ENCODE measurements at regions not wholly inside any gene's neighbourhood (a gene's known extent, or its start where the extent isn't known, plus 50 kb on each side); places are given as distances from the start of the nearest gene placed in this dataset.

DNA sequence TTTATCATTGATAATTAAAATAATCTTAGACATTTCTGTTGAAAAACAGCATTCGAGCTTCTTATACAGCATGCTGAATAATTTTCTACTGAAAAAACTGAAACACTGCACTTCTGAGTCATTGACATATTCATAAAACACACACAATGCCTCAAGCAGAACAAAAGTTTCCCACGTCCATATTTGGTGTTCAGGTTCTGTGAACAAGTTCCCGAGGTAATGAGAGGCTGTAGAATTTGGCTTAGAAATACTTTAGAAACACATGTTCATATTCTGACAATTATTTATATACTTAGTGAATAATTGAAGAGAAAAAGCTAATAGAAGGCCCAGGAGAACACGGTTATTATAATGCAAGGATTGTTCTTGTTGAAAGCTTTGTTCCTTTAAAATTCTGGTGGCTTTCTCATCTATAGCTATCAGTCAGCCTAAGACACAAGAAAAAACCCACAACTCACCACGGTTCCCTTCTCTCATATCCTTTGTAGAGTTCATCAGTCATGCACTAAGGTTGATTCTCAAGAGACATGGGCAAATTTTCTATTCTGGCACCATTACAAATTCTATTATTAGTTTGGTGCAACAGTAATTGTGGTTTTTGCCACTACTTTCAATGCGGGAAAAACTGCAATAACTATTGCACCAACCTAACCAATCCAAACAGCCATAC, 194.4 kb downstream of the TMX3 start:
- no peak for DNase-seq

DNA sequence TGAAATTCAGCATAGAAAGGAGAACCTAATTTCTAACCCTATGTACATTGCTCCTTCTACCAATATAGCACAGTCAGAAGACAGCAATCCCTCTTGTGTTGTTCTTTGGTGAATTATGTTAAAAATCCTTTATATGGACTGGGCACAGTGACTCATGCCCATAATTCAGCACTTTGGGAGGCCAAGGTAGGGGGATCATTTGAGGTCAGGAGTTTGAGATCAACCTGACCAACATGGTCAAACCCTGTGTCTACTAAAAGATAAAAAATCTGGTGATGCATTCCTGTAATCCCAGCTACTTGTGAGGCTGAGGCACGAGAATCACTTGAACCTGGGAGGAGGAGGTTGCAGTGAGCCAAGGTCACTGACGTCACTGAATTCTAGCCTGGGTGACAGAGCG, 195.6 kb downstream of the TMX3 start:
- DNase-seq, result no peak

DNA sequence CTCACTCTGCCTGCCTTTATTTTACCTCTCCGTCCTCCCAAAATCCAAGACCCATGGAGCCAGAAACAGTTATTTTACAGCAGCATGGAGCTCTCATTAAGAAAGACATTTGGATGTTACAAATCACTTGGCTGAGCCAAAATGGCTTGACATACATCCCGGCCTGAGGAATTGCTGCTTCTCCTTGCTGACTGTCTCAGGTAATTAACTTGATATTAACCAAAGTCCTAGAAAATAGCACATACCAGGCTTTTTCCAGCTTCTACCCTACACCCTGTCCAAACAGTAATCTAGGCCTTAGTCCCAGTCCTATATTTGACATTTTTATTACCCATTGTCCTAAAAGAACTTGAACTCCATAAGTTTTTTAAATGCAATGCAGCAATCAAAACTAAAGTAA, 205.0 kb downstream of the TMX3 start:
- DNase-seq, result no peak

DNA sequence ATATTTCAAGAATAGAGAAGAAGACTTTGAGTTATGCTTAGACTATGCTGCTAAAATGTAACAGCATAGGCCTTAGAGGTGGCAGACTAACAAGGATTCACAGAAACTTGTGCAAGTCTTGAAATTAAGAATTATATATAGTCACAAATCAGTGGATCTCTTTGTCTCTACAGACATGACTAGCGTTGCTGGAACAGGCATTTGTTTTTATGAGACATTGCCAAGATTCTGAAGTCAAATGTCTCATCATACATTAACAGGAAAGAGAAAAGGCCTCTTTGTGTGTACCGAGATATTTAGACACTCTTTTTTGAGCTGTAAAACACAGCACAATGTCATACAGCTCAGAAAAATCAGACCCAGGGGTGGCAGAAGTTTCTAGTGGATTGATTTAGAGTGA, 207.1 kb downstream of the TMX3 start:
- DNase-seq, result no peak

DNA sequence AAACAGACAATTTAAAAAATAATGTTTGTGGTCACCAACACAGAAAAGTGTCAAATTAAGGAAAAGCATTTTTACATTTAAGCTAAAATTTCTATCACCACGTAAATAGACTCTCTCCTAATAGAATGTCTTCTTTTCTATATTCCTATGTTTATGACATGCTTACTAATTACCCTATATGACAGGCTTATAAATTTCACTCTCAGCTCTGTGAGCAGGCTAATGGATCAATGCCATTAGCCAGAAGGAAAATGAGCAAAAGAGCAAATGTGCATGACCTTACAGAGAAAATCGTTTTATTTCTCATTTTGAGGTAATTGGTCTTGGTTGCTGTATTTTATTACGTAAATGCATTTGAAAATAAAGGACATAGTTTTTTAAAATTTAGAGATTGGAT, 209.7 kb downstream of the TMX3 start:
- DNase-seq, result no peak

DNA sequence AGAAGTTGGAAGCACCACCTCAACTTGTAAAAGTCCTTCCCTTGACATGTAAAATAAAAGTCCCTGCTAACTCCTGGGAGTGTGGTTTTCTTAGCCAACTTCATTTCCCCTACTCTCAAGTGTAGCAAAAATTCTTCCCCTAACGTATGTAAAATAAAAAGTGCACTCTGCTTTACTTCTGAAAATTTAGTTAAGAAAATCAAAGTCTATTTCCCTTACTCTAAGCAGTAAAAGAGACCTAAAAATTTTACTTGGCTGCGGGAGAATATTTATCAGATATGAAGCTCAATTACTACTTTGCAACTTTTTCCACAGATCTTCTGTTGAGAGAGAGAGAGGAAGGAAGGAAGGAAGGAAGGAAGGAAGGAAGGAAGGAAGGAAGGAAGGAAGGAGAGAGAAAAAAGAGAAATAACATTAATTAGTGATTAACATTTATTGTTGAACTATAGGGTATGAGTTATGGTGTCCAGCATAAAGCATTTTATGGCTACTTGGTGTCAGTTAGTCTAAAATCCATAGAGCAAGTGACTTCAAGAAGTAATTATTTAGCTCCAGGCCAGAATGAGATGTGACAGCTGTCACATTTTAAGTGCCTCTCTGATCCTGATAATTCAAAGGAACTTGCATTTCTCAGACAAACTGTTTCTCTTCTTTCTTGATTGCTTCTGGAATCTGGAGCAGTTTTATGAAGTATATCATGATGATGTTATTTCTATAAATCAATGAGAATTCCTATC, 210.3 kb downstream of the TMX3 start:
- no peak for DNase-seq

DNA sequence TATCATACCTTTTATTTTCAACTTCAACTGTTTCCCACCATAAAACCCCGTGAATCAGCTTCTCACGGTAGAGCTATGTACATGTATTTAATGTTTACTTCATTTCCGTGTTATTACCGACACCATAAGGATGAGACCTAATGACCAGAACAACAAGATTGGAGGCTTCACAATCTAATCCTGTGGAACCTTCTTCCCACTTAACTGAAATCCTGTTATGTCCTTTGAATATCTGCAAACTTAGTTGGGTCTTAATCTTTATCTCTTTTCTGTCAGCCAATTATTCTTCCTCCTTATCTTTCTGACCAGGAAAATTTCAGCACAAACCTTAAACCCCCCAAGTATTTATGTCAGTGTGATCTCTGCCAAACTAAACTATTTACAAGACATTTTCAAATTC, 214.4 kb downstream of the TMX3 start:
- no peak for DNase-seq

DNA sequence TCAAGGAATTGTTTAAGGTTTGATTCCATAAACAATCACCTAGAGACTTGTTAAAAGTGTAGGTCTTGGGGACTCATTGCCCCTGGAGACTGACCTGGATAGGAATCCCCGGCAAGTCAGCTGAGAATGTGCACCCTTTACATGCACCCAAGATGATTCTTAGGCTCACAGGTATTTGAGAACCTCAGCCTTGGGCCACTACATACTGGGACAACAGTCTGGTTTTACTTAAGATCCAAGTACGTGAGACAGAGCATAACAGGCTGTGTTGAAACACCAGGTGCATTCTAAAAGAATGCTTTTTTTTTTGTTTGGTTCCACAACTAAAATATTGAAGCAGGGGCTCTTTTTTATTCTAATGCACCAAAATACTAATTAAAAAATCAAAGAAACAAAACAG, 215.8 kb downstream of the TMX3 start:
- DNase-seq, result no peak

DNA sequence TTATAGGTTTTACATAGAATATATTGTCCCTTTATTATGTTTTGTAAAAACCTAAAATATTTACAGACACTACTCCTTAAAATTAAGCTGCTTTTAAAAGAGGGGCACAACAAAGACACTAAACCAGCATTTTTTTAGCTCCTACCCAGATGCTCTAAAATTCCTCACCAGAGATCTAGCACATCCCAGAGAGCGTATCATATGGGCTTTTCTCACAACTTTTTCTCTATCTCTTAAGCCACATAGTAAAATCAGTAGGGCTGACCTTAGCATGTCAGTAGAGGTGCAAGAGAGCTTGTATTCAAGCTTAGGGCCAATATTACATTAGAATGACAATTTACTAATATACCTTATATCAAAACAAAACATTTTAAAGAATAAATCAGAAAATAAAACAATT, 216.3 kb downstream of the TMX3 start:
- DNase-seq, result no peak

DNA sequence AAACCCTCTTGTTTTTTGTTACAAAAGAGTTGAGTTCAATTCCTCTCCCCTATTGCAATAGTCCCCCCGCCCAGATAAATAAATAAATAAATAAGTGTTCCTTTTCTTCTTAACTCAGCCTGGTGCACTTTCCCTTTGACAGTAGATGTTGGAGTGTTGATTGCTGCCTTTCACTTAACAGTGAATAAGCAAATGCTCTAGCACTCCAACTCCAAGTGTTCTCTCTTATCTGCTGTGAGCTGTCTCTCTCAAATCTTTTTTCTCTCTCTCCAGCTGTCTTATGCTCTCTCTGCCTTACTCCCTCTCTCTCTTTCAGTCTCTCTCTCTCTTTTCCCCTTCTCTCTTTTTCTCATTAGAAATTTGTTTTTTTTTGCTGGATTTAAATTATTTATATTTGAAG, 216.7 kb downstream of the TMX3 start:
- no peak for DNase-seq

DNA sequence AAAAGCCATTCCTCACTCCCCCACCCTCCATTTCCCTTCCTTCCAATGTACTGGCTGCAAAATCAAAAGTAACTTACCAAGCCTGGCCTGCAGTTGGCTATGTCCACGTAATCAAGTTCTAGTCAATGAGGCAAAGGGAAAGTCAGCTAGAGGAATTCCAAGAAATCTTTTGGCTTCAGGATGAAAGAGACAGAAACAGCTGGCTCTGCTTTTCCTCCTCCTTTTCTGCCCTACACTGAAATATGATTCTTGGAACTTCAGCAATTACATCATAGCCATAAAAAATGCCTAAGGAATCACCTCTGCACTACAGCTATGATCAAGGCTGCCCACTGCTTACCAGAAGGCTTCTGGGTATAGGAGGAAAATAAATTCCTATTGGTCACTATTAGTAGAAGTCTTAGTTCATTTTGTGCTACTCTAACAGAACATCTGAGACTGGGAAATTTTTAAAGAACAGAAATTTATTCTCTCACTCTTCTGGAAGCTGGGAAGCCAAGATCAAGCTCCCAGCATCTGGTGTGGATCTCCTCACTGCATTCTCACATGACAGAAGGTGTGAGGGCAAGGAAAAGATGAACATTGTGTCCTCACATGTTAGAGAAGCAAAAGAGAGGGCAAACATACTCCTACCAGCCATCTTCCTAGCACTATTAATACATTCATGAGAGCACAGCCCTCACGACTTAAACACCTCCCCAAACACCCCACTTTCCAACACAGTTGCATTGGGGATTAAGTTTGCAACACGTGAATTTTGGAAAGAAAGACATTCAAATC, 219.9 kb downstream of the TMX3 start:
- DNase-seq, result no peak

DNA sequence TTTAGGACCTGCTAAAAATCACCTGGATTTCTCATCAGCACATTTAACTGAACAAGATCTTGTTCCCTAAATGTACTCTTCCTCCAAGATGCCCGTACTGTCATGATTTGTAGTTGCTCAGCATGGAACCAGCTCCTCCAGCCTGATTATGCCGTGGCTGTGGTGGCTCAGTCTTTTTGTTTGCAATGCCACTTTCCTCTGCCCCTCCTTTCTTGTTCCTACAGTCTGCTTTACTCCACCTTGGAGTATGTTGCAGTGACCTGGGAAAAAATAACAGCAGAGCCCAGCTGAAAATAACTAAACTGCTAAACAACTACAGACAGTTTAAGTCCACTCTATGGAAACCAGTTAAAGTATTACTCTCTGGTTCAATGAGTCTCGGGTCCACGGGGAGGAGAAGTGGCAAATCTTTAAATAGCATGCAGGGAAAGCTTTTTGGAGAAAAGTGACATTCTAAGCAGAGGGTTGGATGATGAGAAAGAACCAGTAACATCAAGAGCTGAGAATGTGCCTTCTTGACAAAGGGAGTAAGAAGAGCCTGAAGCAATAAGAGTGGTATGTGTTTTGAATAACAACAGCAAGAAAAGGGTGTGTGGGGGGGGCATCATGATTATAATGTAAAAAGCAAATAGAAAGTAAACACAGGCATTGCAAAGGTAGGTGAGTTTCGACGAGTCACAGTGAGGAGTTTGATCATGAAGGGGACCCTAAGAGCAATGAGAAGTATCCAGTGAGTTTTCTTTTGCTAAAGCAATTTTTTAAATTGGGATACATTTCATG, 225.7 kb downstream of the TMX3 start:
- DNase-seq, result no peak

DNA sequence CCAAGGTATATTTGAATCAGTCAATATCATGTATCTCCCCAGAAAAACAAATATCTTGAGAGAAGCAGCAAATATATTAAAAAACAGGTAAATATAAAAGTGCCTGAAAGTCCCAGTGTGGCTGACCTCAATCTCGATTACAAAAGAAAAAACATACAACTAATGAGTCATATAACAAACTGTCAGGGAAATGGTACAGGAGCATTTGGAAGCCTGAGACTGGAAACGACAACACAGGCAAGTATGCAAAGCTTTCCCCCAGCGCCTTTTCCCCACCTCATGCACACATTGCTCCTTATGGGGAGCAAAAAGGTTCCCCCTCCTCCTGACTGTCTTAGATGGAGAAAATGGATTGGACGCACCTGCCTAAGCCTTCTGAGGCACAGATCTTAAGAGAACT, 230.7 kb downstream of the TMX3 start:
- no peak for DNase-seq

DNA sequence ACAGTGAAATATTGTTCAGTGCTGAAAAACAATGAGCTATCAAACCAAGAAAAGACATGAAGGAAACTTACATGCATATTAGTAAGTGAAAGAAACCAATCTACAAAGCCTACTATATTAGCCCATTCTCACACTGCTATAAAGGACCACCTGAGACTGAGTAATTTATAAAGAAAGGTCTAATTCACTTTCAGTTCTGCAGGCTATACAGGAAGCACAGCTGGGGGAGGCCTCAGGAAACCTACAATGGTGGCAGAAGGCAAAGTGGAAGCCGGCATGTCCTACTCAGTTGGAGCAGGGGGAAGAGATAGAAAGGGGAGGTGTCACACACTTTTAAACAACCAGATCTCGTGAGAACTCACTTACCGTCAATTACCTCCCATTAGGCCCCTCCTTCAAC, 232.1 kb downstream of the TMX3 start:
- no peak for DNase-seq

DNA sequence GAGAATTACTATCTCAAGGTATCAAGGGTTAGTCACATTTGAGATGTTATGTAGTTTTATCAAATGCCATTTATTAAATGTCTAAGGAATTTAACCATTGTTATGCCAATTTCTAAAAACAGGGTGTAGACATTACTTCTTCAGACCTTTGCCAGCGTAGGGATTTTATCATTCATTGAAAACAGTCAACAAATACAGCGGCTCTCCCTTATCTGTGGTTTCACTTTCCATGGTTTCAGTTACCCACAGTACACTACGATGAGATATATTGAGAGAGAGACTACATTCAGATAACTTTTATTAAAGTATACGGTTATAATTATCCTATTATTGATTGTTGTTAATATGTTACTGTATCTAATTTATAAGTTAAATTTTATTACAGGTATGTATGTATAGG, 234.7 kb downstream of the TMX3 start:
- DNase-seq, result no peak

DNA sequence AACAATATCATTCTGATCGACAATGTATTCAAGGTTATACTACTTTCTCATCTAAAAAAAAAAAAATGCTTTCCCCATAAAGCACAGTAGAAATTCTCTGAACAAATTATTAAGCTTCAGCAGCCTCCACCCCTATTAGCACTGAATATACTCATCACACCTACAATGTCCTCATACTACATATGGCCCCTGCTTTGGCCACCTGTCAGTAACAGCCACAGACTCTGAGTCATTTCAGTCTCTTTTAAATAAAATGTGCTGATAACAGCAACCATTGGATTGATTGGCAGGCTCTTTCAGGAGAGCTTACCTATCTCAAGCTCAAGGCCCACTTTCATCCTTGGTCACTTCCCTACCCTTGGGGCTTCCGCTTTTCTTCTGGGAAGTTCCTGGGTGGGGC, 236.7 kb downstream of the TMX3 start:
- DNase-seq, result no peak

DNA sequence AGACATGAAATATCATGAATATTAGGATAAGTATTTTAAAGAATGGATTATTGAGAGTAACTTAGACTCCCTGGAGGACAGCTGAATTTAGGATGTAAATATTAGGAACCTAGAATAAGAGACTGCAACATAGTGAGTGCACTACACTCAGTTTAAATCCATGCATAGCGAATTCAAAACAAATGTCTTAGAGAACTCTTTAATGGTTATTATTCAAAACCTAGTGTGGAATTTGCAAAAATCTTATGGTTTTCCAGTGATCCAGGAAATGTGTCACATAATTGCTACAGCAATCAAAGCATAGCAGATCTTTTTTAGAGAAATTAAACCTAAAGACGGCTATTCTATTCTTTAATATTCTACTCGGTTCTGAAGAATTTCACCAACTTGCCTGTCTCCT, 239.0 kb downstream of the TMX3 start:
- no peak for DNase-seq

DNA sequence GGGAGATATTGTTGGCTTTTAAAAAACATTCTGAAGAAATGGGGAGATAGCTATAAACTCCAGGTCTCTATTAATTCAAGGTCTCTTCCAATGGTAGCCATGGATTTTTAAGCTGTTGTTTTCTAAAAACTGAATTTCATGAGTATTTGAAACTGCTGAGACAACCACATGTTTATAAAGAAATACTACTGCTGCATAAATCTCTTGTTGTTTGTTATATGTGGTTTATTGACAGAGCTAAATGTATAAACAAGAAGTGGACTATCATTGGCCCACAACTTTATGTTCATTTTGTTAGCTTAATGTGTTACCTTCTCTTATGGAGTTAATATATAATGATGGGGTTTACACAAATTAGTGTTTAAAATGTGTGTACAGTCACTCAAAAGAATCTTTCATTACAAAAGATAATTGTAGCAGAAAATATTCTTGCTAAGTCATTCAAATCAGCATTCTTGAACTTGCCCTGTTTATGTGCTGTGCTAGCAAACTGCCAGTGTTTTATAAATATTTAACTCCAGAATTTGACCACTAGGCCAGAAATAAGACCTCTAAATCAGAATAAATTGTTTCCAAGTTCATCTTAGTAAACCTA, 242.1 kb downstream of the TMX3 start:
- DNase-seq, result no peak

DNA sequence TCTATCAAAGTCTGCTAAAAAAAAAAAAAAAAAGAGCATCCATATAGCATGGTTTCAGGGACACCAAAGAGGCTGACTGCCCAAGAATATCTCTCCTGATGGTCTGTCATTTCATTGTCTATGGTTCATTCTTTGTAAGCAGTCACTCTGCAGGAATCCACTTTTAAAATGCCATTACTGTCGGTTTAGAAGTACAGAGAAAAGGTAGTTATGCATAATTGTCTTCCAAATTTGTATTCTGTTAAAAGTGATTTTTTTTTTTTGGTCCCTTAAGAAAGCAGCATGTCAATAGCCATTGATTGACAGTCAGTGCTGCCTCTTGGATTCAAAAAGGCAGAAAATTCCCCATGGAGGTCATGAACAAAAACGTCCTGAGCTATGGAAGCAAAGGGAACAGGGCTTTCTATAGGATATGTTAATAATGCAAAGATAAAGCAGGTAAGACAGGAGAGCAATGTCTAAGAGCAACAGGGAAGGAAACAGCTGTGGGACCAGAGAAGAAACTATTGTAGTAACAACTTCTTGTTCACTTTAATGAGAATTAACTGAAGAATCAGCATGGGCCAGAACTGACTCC, 245.8 kb downstream of the TMX3 start:
- no peak for DNase-seq

DNA sequence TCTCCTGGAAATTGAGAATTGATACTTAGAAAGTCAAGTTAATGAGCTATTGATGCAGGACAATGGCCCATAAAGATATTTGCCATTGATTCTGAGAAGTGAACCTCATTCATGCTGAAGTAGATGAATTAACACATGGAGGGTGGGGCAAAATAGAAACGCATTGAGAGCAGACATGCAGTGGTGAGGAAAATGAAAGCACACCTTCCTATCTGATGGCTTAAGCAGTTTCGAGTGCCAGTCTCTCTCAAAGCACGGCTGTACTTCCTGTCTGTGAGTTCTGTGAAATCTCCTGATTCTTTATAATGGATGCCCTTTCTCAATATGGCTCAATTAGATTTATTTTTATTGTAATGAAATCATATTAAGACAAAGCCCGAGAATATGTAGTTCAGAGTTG, 247.0 kb downstream of the TMX3 start:
- DNase-seq, result no peak

DNA sequence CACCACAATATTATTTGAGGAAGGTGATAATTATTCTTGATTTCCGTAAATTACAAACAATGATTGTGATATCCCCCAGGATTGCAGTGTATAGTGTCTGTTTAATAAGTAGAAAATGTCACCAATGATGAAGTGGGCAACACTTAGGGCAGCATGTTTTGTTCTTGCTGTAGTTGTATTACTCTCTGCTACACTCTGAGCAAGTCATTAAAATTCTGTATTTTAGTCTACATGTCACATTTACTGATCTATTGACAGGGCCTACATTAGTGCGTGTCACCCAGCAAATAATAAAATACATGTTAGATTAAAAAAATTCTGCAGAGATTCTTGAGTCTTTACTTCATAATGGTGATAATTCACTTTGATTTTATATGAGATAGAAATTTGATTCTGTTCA, 247.6 kb downstream of the TMX3 start:
- DNase-seq, result no peak

DNA sequence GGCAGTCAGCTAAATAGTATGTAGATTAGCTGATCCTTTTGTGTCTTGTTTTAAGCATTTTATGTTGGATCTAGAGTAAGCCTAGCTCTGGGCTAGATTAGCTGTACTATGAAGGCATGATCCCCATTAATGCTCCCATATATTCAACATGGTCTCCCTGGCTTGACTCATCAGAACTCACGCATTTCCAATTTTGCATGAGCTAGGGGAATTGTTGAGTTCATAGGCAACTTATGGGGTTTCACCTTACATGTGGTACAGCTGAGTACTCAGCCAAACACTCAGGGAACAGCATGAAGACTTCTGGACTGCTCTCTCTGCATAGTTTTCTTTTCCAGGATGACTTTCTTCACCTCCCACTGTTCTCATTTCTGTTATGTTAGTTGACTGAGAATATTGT, 248.2 kb downstream of the TMX3 start:
- DNase-seq, result no peak

DNA sequence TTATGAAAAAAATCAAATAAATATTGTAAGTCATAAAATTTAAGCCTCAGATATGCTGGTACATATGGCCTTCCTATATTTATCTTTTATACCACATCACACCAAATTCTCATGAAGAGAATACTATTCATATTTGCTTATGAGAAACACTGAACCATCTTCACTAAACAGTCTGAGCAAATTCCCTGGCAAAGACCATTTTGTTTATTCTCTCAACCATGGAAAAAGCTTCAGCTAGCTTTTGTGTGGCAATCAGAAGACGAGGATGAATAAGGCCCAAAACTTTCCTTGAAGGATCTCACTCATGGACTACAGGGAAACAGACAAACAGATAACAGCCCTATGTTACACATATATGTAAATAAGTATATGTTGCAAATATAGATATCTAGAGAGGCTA, 252.1 kb downstream of the TMX3 start:
- DNase-seq, result no peak

Measured in T1000 (cell line).